ENCODE measurements at regions not wholly inside any gene's neighbourhood (a gene's known extent, or its start where the extent isn't known, plus 50 kb on each side); places are given as distances from the start of the nearest gene placed in this dataset.

GRCh38 chr2:194004590-194005206 lies 1652.3 kb upstream of the SLC39A10 start:
- H3K9me3 ChIP-seq (ENCODE audit: severe bottlenecking) = no peaks in the 10 kb centered on the region
- H3K4me3 ChIP-seq (ENCODE audit: severe bottlenecking) = no peak overlapping the region
- ATAC-seq (ENCODE audit: low read depth) (peak; percentile 67), DNase-seq (ENCODE audit: low spot score) (no peak)
- no peaks in the 10 kb centered on the region for H3K27me3 ChIP-seq (ENCODE audit: insufficient read depth, poor library complexity, severe bottlenecking)
- peaks cover 19% of the 10 kb centered on the region for H3K4me1 ChIP-seq (ENCODE audit: insufficient read depth, poor library complexity, severe bottlenecking)
- TF ChIP-seq CTCF (IDR thresholded peaks at IDR 0.05; ENCODE audit: poor library complexity, severe bottlenecking) = no peak
- H3K27ac ChIP-seq (ENCODE audit: poor library complexity, severe bottlenecking) = peak overlapping the region; percentile 51
- H3K36me3 ChIP-seq (ENCODE audit: low read depth) = no peaks in the 10 kb centered on the region

GRCh38 chr2:194003911-194004310 lies 1653.1 kb upstream of the SLC39A10 start:
- DNase-seq (ENCODE audit: low spot score) (no peak), ATAC-seq (ENCODE audit: low read depth) (peak; percentile 23; the same call in 1 of the 3 replicates)
- no peak for TF ChIP-seq CTCF (IDR thresholded peaks at IDR 0.05; ENCODE audit: poor library complexity, severe bottlenecking)
- H3K27me3 ChIP-seq (ENCODE audit: insufficient read depth, poor library complexity, severe bottlenecking) = no peaks in the 10 kb centered on the region
- H3K36me3 ChIP-seq (ENCODE audit: low read depth) = no peaks in the 10 kb centered on the region
- peaks cover 19% of the 10 kb centered on the region for H3K4me1 ChIP-seq (ENCODE audit: insufficient read depth, poor library complexity, severe bottlenecking)
- no peaks in the 10 kb centered on the region for H3K9me3 ChIP-seq (ENCODE audit: severe bottlenecking)
- peak overlapping the region; percentile 51 for H3K27ac ChIP-seq (ENCODE audit: poor library complexity, severe bottlenecking)
- no peak overlapping the region for H3K4me3 ChIP-seq (ENCODE audit: severe bottlenecking)

GRCh38 chr2:194002699-194003368 lies 1654.2 kb upstream of the SLC39A10 start:
- Histone ChIP-seq H3K4me1 (ENCODE audit: insufficient read depth, poor library complexity, severe bottlenecking) (peaks cover 19% of the 10 kb centered on the region), H3K27ac (ENCODE audit: poor library complexity, severe bottlenecking) (no peak overlapping the region), H3K36me3 (ENCODE audit: low read depth) (no peaks in the 10 kb centered on the region), H3K27me3 (ENCODE audit: insufficient read depth, poor library complexity, severe bottlenecking) (no peaks in the 10 kb centered on the region), H3K9me3 (ENCODE audit: severe bottlenecking) (no peaks in the 10 kb centered on the region), H3K4me3 (ENCODE audit: severe bottlenecking) (no peak overlapping the region)
- no peak for TF ChIP-seq CTCF (IDR thresholded peaks at IDR 0.05; ENCODE audit: poor library complexity, severe bottlenecking)
- DNase-seq (ENCODE audit: low spot score) (no peak), ATAC-seq (ENCODE audit: low read depth) (no peak)

DNA sequence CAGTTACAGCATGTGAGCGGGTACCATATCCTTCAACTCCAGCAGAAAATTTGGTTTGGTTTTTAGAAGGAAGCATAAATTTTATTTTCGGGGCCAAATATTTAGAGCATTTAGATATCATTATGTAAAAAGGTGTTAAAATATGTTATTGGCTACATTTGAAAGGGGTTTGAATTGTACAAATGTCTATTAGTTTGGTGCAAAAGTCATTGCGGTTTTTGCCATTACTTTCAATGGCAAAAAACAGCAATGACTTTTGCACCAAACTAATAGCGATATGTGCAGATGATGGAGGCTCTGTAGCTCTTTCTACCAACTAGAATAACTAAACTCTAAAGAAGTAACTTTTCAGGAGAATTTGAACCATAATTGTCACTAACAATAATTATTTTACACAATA lies 1666.2 kb upstream of the SLC39A10 start:
- ATAC-seq (ENCODE audit: low read depth) (no peak), DNase-seq (ENCODE audit: low spot score) (no peak)
- TF ChIP-seq CTCF (IDR thresholded peaks at IDR 0.05; ENCODE audit: poor library complexity, severe bottlenecking) = no peak
- H3K36me3 ChIP-seq (ENCODE audit: low read depth) = no peaks in the 10 kb centered on the region
- no peak overlapping the region for H3K27ac ChIP-seq (ENCODE audit: poor library complexity, severe bottlenecking)
- no peaks in the 10 kb centered on the region for H3K4me1 ChIP-seq (ENCODE audit: insufficient read depth, poor library complexity, severe bottlenecking)
- H3K4me3 ChIP-seq (ENCODE audit: severe bottlenecking) = no peak overlapping the region
- H3K27me3 ChIP-seq (ENCODE audit: insufficient read depth, poor library complexity, severe bottlenecking) = no peaks in the 10 kb centered on the region
- H3K9me3 ChIP-seq (ENCODE audit: severe bottlenecking) = no peaks in the 10 kb centered on the region

GRCh38 chr2:193989645-193990044 lies 1667.4 kb upstream of the SLC39A10 start:
- Histone ChIP-seq H3K4me1 (ENCODE audit: insufficient read depth, poor library complexity, severe bottlenecking) (no peaks in the 10 kb centered on the region), H3K9me3 (ENCODE audit: severe bottlenecking) (no peaks in the 10 kb centered on the region), H3K36me3 (ENCODE audit: low read depth) (no peaks in the 10 kb centered on the region), H3K27me3 (ENCODE audit: insufficient read depth, poor library complexity, severe bottlenecking) (no peaks in the 10 kb centered on the region), H3K27ac (ENCODE audit: poor library complexity, severe bottlenecking) (no peak overlapping the region), H3K4me3 (ENCODE audit: severe bottlenecking) (no peak overlapping the region)
- DNase-seq (ENCODE audit: low spot score) (no peak), ATAC-seq (ENCODE audit: low read depth) (no peak)
- no peak for TF ChIP-seq CTCF (IDR thresholded peaks at IDR 0.05; ENCODE audit: poor library complexity, severe bottlenecking)
